Fibroblast of peridontal ligament (primary cell): ENCODE measurements at regions not wholly inside any gene's neighbourhood (a gene's known extent, or its start where the extent isn't known, plus 50 kb on each side); places are given as distances from the start of the nearest gene placed in this dataset.
"Not testable (repeated sequence)": the region's sequence is repeated elsewhere in the genome, so short reads cannot be mapped to it uniquely, and the experiment has no call there.

Experiments
- DNase-seq: peaks from one replicate; pipeline ENCODE4 v3.0.0-alpha.2; 2010; ENCODE audit errors: extremely low read depth

DNA sequence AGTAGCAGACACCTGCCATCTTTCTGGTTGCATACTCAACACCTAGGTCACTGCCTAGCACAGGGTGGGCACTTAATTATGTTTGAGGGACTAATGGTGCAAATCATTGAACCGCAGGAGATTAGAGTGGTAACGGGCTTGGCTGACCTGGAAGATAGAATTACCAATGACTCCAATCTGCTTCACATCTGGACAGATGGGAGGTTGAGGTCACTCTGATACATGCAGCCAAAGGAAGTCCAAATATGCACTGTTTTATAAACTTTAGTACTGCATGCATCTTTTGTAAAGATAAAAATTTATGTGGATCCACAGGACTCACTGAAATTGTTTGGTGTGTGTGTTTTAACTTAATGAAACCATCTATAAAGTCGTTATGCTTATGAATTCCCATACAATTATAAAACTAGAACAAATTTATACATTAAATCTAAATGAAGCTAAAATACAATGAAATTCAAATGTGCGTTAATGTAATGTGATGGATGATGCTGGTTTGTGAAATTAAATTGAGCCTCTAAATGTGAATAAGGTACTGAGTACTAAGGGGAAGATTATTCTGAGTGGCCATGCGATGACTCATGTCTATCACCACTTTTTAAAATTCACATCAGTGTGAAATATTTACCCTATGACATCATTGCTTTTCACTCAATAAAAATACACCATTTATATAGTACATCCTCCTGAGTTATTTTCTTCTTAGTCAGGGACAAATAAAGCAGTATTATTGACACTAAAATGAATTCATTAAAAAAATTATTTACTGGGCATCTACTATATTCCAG is 224.7 kb upstream of the FAM78B start:
- DNase-seq: no peak

DNA sequence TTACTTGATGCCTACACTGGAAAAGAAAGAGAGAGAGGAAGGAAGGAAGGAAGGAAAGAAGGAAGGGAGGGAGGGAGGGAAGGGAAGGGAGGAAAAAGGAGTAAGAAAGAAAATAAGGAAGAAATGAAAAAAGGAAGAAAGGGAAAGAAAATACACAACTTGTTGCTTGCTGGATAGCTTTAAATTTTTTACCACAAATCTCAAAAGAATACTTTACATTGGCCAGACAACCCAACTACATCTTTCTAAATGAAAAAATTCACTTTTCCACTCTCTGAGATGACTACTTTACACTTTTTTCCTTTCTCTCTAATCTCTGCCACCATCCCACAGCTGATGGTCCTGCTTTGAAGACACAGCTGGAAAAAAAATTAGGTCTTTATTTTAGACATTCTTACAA is 228.9 kb upstream of the FAM78B start:
- DNase-seq: no peak

DNA sequence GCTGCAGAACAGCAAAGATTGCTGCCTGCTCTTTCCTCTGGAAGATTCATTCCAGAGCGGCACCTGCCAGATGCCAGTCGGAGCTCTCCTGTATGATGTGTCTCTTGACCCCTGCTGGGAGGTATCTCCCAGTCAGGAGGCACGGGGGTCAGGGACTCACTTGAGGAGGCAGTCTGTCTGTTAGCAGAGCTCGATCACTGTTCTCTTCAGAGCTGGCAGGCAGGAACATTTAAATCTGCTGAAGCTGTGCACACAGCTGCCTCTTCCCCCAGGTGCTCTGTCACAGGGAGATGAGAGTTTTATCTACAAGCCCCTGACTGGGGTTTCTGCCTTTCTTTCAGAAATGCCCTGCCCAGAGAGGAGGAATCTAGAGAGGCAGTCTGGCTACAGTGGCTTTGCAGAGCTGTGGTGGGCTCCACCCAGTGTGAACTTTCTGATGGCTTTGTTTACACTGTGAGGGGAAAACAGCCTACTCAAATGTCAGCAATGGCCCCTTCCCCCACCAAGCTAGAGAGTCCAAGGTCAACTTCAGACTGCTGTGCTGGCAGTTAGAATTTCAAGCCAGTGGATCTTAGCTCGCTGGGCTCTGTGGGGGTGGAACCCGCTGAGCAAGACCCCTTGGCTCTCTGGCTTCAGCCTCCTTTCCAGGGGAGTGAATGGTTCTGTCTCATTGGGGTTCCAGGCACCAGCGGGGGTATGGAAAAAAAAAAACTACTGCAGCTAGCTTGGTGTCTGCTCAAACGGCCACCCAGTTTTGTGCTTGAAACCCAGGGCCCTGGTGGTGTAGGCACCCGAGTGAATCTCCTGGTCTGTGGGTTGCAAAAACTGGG is 242.7 kb upstream of the FAM78B start:
- DNase-seq: not testable (repeated sequence)

DNA sequence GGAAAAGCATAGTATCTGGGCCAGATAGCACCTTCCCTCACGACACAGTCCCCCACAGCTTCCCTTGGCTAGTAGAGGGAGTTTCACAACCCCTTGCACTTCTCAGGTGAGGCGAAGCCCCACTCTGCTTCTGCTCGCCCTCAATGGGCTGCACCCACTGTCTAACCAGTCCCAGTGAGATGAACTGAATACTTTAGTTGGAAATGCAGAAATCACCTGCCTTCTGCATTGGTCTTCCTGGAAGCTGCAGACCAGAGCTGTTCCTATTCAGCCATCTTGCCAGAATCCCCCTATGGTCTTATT is 243.2 kb upstream of the FAM78B start:
- no peak for DNase-seq

DNA sequence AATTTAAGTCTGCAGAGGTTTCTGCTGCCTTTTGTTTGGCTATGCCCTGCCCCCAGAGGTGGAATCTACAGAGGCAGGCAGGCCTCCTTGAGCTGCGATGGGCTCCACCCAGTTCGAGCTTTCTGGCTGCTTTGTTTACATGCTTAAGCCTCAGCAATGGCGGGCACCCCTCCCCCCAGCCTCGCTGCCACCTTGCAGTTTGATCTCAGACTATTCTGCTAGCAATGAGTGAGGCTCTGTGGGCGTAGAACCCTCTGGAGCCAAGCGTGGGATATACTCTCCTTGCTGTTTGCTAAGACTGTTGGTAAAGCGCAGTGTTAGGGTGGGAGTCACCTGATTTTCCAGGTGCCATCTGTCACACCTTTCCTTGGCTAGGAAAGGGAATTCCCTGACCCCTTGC is 250.0 kb upstream of the FAM78B start:
- DNase-seq: not testable (repeated sequence)

DNA sequence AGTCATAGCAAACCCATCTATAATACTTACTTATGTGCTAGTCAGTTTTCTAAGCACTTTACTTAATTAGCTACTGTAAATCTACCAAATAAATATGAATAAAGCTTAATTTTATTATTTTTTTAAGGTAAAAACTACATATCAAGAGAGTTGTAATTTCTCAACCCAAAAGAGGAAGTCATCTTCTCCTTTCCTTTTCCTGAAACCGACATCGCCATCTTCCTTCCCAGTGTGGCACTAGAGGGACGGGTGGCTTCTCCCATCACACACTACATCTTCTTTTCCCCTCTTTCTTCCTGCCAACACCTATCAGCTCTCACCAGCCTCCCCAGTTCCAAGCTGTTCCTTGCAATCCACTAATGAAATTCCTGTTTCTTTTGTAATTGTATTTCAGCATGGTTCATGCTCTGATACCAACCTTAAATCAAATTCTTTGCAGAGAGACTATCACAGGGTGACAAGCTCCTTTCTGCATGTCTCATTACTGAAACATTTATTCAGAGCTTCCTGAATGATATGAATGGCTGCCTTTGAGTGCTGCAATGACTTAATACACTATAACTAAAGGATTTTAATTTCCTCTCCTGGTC is 251.6 kb upstream of the FAM78B start:
- DNase-seq: no peak

DNA sequence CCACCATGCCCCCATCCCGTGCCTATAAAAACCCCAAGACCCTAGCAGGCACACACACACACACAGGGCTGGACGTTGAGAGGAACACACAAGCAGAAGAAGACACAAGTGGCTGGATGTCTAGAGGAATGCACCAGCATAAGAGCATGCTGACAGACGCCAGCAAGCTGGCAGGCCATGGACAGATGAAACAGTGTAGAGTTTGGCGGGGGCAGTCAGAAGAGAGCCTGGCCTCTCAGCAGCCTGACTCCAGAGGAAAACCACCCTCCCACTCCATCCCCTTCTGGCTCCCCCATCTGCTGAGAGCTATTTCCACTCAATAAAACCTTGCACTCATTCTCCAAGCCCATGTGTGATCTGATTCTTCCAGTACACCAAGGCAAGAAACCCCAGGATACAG is 255.8 kb upstream of the FAM78B start:
- not testable (repeated sequence) for DNase-seq

DNA sequence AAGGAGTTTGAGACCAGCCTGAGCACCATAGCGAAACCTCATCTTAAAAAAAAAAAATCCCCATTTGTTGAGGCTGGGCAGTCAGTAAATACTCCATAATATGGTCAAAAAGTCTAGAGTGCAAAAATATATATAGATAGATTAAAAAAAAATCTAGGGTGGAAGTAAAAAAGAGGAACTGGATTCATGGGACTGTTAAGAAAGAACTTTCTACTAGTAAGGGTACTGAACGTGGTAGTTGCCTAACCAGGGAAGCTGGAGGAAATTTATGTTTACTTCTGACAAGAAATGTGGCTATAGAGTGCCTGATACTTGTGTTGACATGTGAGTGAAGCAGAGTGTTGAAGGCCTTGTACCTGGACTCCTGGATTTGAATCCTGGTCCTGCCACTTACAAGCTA is 265.9 kb upstream of the FAM78B start:
- DNase-seq: no peak

DNA sequence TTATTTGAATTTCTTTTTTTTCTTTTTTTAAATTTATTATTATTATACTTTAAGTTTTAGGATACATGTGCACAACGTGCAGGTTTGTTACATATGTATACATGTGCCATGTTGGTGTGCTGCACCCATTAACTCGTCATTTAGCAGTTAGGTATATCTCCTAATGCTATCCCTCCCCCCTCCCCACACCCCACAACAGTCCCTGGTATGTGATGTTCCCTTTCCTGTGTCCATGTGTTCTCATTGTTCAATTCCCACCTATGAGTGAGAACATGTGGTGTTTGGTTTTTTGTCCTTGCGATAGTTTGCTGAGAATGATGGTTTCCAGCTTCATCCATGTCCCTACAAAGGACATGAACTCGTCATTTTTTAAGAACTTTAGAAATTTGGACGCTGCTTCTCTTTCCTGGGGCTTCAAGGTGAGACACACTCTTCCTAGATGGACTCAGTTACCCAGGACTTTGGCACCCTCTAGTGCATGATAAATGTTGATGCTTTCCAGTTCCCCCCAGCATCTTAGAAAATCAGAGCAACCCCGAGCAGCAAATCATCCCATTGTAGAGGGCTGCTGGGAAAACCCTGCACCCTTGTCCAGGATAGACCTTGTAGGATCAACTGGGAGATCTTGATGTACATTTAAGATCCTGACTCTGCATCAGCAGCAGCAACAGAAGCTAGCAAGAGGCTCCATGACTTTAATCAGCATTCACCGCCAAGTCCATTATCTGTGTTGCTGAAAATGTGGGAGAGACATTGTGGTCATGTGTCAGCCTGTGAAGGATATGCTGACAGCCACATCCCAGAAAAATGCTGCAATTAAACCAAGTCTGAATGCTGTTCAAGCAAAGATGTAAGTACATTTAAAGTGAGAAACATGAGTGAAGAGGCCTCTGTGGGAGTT is 266.9 kb upstream of the FAM78B start:
- DNase-seq: not testable (repeated sequence)

DNA sequence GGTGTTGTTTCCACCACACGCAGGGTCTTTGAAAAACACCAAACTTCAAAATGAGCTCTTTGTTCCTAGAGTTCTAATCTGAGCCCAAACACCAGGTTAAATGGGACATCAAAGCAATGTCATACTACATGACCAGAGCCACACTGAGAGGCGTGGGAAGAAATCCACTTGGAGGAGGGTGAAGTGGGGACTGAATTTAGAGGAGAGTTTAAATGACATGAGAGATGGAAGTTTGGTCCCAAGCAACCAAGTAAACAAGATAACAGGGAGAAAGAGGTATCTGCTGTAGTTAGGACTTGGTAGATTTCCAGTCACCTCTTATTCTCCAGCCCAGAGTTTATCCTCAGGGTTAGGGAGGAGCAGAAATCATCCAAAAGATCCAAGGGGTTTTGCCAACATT is 290.9 kb upstream of the FAM78B start:
- DNase-seq: no peak

DNA sequence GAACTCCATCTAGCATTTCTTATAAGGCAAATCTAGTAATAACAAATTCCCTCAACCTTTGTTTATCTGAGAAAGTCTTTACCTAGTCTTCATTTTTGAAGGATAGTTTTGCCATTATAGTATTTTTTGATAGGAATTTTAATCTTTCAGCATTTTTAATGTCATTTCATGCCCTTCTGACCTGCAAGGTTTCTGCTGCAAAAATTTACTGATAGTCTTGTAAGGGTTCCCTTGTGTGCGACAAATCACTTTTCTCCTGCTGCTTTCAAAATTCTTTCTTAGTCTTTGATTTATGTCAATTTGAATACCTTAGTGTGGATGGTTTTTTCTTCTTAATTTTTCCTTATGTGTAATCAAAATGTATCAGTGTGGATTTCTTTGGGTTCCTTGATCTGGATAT is 297.5 kb upstream of the FAM78B start:
- DNase-seq: no peak

DNA sequence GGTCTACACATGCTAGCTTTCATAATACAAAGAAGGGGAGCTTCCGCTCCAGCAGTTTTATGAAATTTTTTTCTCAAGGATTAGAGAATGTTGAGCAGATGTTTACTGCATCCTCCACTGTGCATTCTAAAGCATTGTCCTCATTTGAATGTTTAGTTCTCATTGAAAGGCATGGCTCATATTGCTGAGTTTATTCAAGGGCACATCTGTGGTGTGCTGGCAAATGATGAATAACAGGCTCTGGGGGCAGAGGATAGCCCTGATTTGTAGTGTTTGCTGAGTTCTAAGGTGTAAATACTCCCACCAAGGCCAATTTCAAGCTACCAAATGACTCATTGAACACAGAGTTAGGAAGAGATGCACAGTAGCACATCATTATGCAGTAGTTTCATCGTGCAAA is 303.2 kb upstream of the FAM78B start:
- no peak for DNase-seq

DNA sequence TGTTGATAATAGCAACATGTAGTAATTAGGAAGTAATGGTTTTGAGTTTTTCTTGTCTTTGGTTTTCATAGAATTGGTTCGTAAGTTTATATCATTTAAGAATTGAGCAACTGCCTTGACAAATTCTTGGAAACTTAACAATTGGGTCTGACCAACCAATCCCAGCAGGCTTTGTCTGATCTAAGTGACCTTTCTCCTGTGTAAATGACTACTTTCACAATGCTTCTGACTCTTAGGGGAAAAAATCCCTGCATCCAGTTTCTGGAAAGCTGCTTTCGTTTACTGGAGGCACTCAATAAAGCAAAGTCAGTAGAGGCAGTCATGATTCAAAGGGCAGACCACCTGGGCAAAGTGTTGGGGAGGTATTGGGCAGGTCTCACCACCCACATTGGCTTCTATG is 303.6 kb upstream of the FAM78B start:
- no peak for DNase-seq

DNA sequence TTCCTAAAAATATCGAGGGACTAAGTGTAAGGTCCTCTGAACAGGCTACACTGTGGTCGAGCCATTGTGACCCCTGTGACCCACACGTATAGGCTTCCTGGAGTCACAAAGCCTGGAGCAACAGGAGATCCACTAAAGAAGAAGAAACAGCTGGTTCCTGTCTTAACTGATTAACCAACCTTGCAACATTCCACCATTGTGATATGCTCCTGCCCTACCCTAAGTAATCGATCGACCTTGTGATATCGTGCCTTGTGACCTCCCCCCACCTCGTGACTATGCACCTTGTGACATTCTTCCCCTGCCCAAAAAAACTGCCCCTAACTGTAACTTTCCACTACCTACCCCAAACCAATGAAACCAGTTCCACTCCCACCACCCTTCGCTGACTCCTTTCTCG is 304.6 kb upstream of the FAM78B start:
- DNase-seq: no peak

DNA sequence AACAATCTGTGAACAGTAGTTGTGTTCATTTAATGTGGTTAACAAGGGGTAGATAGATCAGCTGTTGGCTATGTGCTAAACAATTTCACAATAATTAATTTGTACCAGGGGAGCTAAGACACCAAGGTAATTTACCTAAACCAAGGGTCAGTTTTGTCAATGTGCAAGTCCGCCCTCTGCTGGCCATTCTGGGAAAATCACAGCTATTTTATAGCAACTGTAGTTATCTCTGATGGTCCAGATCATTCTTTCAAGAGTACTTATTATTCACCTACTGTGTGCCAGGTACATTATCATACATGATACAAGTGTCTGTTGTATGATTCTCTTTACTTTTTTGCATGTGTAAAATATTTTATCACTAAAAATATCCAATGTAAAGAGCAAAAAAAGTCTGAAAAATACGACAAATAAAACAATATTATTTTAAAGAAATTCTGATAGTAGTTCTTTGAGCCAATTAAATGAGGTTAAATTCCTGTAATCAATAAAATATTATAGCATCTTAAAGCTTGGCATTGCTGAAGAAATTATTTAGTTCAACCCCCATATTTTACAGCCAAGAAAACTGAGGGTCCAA is 312.3 kb upstream of the FAM78B start:
- peak; percentile 37 for DNase-seq

DNA sequence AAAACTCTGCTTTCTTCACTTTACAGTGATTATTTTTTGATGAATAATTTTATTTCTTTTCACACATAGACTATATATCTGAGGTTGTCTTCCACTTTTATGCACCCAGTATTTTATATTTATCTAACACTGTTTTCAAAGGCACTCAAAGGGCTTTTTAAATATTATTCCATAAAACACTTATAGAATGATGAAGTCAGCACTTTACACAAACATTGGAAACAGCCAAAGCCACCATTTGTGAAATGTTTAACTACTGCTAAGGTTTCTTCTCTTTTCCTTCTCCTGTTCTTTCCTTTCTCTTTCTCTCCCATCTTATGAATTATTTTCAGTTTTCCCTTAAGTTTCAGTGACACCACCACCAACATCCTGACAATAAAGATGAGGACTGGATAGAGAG is 317.7 kb upstream of the FAM78B start:
- DNase-seq: no peak

DNA sequence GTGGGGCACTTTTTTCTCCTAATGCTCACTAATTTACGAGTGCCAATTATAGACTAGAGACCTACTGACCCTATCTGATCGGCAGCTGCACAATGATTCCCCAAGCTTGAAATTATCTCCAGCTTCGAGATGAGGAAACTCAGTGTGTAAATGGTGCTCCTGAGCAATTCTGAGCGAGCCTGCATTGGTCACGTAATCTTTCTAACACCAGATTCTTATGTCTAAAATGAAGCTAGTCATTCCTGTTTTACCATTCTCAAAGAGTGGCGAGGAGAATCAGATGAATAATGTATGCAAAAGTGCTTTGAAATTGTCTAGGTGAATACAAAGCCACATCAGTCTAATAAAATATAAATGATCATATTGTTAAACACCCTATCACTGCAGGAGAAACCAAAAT is 318.1 kb upstream of the FAM78B start:
- DNase-seq: no peak

DNA sequence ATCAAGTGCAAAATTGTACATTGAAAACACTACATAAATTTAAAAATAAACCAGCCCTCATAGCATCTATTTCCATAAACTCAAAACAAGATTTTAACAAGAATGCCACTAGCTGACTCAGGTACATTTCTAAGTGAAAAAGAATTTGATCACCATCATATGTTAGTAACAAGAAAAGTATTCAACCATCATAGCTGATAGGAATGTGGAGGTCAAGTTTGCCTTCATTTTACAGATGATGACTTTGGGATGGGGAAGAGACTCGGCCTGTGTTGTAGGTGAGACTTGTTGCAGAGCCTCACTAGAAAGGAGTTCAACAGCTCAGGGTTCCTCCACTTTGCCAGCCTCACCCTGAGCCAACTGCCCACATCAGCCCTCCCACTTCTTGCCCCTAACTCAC is 318.8 kb upstream of the FAM78B start:
- no peak for DNase-seq

DNA sequence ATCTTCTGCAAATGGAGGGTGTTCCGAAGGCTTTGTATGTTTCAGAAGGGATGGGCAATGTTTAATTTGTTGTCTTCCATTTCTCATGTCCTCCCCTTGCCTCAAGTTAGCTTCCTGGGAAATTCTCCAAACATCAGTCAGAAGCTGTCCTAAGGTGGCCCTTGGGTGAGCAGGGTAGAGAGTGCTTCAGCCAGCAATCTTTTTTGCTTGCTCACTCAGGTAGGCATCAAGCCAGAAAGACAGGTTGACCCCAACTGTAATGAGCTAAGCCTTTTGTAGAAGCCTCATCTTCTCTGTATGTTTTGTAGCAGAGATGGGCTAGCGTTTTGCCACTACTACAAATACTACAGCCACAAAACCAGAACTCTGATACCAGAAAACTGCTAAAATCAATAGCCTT is 321.5 kb upstream of the FAM78B start:
- no peak for DNase-seq

DNA sequence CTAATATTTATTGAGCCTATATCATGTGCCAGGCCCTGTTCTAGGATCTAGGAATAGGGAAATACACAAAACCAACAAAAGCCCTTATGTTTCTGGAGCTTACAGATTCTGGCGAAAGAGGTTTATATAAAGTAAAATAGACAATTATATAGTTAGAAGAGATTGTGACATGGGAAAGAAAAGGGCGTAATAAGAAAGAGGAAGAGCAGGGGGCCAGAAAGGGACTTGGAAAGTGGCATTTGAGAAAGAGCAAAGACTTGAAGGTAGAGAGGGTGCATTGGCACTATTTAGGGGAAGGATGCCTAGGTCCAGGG is 322.5 kb upstream of the FAM78B start:
- DNase-seq: no peak

DNA sequence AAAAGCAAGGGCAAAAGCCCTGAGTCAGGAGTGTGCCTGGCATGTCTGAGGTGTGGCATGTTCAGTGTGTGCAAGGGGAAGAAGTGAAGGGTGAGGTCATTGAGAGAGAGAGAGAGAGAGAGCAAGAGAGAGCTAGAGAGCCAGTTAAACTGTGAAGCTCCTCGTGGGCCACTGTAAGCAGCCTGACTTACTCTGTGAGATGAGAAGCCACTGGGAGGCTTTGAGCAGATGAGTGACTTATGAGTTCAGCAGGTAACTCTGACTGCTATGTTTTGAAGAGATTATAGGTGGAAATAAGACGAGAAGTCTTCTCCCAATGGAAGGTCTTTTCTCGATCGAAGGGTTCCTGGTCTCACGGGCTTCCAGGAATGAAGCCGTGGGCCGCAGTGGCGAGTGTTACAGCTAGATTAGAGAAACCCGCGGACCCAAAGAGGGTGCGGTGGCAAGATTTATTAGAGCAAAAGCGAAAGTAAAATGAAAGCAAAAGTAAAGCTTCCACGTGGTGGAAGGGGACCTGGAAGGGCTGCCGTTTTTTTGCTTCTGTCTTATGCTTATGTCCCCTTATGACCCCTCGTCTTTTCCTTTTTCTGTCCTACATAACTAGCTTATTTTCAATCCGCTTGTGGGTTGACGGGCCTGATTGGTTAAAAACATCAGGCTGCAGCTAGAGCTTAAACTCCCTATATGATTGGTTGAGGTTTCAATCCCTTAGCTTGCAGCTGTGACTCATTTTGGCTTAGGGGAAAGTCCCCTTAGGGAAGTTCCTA is 323.1 kb upstream of the FAM78B start:
- no peak for DNase-seq
